ENCODE measurements at regions not wholly inside any gene's neighbourhood (a gene's known extent, or its start where the extent isn't known, plus 50 kb on each side); places are given as distances from the start of the nearest gene placed in this dataset.

DNA sequence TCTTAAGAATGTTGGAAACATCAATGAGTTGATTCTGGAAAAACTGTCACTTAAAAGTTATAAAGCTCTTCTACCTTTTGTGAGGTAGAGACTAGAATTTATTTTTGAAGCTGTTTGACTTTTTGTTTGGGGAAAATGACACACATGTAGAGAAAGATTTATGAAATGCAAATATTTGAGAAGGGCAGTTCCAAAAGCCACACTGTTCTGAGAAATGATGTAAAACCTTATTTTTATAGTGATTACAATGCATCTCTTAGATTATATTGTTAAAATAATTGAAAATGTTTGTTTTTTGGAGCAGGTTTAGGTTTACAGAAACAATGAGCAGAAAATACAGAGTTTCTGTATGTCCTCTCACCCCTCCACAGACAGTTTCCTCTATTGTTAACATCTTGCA, 116.1 kb upstream of the CMC1 start:
- H3K9me1 ChIP-seq (ENCODE audit: control insufficient read depth, insufficient read depth, low read length) = no peaks in the 10 kb centered on the region
- in situ Hi-C loops (cut with MboI) = no loop called here
- no peak for DNase-seq (ENCODE audit: extremely low read depth in 1 of 4, low spot score in 3 of 4)
- no peaks in the 10 kb centered on the region for H4K20me1 ChIP-seq (replicated peaks; ENCODE audit: control insufficient read depth, insufficient read depth, low read length)
- no peaks in the 10 kb centered on the region for H3K36me3 ChIP-seq (ENCODE audit: control insufficient read depth, insufficient read depth, low read length)
- no peaks in the 10 kb centered on the region for H3K4me1 ChIP-seq (replicated peaks in 1 of 2; ENCODE audit: control insufficient read depth in 2 of 2, insufficient read depth in 2 of 2, low read length in 2 of 2)
- CTCF ChIA-PET (ENCODE audit: low intra/inter-chr PET ratio) = no interaction called here
- H3K9me3 ChIP-seq (replicated peaks; ENCODE audit: control insufficient read depth, insufficient read depth, low read depth, low read length) = no peaks in the 10 kb centered on the region; the same call in 1 of the 2 replicates
- no peaks in the 10 kb centered on the region for H3K27me3 ChIP-seq (ENCODE audit: control insufficient read depth in 2 of 2, insufficient read depth in 2 of 2, low read length in 2 of 2)
- no peaks in the 10 kb centered on the region for H3K79me2 ChIP-seq (ENCODE audit: control insufficient read depth, insufficient read depth, low read length)
- no peak overlapping the region for H2AFZ ChIP-seq (ENCODE audit: low read depth, low read length)
- ATAC-seq = no peak
- no TSS peak for BruUV-seq (replicated peaks)
- no peak overlapping the region for H3K4me3 ChIP-seq
- POLR2A ChIA-PET = interaction anchor here (1.5 kb wide), 1 partner anchor 11 kb away, joined by 3 read pairs; no protein-coding TSS in a partner anchor
- TF ChIP-seq ZNF24 (IDR thresholded peaks at IDR 0.05) = no peak
- no peak for TF ChIP-seq TAF9B (IDR thresholded peaks at IDR 0.05; ENCODE audit: partially characterized antibody)
- TF ChIP-seq TEAD1 (CRISPR knock-in tag; IDR thresholded peaks at IDR 0.05) = no peak
- FAIRE-seq = no peak
- intact Hi-C loops (cut with micrococcal nuclease) = no loop called here
- no peak overlapping the region for H3K4me2 ChIP-seq (ENCODE audit: insufficient read depth, low read length)
- H3K9ac ChIP-seq (ENCODE audit: insufficient read depth in 1 of 2, low read depth in 2 of 2, low read length in 2 of 2) = no peak overlapping the region
- H3K27ac ChIP-seq (ENCODE audit: extremely low read depth, low read depth, low read length) = no peak overlapping the region

DNA sequence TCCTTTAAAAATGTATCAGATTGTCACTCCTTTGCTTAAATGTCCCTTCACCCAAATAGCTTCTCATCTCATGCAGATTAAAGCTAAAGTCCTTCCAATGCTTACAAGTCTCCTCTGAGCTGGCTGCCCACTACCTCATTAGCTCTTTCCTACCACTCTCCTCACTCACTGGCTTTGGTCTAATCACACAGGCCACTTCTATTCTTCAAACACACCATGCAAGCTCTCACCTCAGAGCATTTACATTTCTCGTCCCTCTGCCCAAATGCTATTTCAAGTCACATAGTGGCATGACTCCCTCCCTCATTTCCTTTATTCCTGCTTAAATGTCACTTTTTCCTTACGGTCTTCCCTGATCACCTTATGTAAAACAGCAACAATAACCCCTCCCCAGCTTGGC, 110.6 kb upstream of the CMC1 start:
- BruUV-seq (replicated peaks) = no TSS peak
- POLR2A ChIA-PET = no interaction called here
- Histone ChIP-seq H3K27me3 (ENCODE audit: control insufficient read depth in 2 of 2, insufficient read depth in 2 of 2, low read length in 2 of 2) (no peaks in the 10 kb centered on the region), H3K27ac (ENCODE audit: extremely low read depth, low read depth, low read length) (no peak overlapping the region), H3K36me3 (ENCODE audit: control insufficient read depth, insufficient read depth, low read length) (no peaks in the 10 kb centered on the region), H4K20me1 (replicated peaks; ENCODE audit: control insufficient read depth, insufficient read depth, low read length) (no peaks in the 10 kb centered on the region), H3K9me3 (replicated peaks; ENCODE audit: control insufficient read depth, insufficient read depth, low read depth, low read length) (no peaks in the 10 kb centered on the region), H3K4me2 (ENCODE audit: insufficient read depth, low read length) (no peak overlapping the region), H3K9ac (ENCODE audit: insufficient read depth in 1 of 2, low read depth in 2 of 2, low read length in 2 of 2) (no peak overlapping the region), H3K79me2 (ENCODE audit: control insufficient read depth, insufficient read depth, low read length) (no peaks in the 10 kb centered on the region), H3K4me1 (replicated peaks in 1 of 2; ENCODE audit: control insufficient read depth in 2 of 2, insufficient read depth in 2 of 2, low read length in 2 of 2) (no peaks in the 10 kb centered on the region), H2AFZ (ENCODE audit: low read depth, low read length) (no peak overlapping the region), H3K4me3 (no peak overlapping the region), H3K9me1 (ENCODE audit: control insufficient read depth, insufficient read depth, low read length) (no peaks in the 10 kb centered on the region)
- CTCF ChIA-PET (ENCODE audit: low intra/inter-chr PET ratio) = no interaction called here
- no peak for DNase-seq (ENCODE audit: extremely low read depth in 1 of 4, low spot score in 3 of 4)
- no peak for ATAC-seq
- no peak for FAIRE-seq
- 3% methylated on average over 2 of the region's 2 CpGs for WGBS (ENCODE audit: insufficient coverage, low coverage, missing lambda C conversion rate)
- in situ Hi-C loops (cut with MboI) (no loop called here), intact Hi-C loops (cut with micrococcal nuclease) (no loop called here)
- TF ChIP-seq C11orf30 (IDR thresholded peaks at IDR 0.05; ENCODE audit: low read depth) = no peak
- no peak for TF ChIP-seq HLTF (IDR thresholded peaks at IDR 0.05)
- no peak for TF ChIP-seq ZNF778 (CRISPR knock-in tag; IDR thresholded peaks at IDR 0.05)
- TF ChIP-seq ADNP (tag; IDR thresholded peaks at IDR 0.05) = no peak
- TF ChIP-seq XRCC3 (IDR thresholded peaks at IDR 0.05) = no peak
- no peak for TF ChIP-seq TBL1XR1 (IDR thresholded peaks at IDR 0.05; ENCODE audit: low read length in 2 of 2)
- TF ChIP-seq, protein P1, sequence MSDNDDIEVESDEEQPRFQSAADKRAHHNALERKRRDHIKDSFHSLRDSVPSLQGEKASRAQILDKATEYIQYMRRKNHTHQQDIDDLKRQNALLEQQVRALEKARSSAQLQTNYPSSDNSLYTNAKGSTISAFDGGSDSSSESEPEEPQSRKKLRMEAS (CRISPR knock-in tag; IDR thresholded peaks at IDR 0.05) = no peak
- no peak for TF ChIP-seq MAFK (IDR thresholded peaks at IDR 0.05; ENCODE audit: low read length)
- no peak for TF ChIP-seq ESRRA (IDR thresholded peaks at IDR 0.05; ENCODE audit: borderline replicate concordance, low read depth)
- TF ChIP-seq ELF1 (tag; IDR thresholded peaks at IDR 0.05) = no peak
- TF ChIP-seq ZNF274 (IDR thresholded peaks at IDR 0.05; ENCODE audit: borderline replicate concordance, low read depth, low read length) = no peak
- TF ChIP-seq TBP (optimal IDR thresholded peaks at IDR 0.05; ENCODE audit: low read depth, low read length) = no peak
- TF ChIP-seq GTF2F1 (IDR thresholded peaks at IDR 0.05; ENCODE audit: low read depth, low read length) = no peak
- TF ChIP-seq ZNF507 (tag; conservative IDR thresholded peaks at IDR 0.05) = no peak
- TF ChIP-seq, protein P2, sequence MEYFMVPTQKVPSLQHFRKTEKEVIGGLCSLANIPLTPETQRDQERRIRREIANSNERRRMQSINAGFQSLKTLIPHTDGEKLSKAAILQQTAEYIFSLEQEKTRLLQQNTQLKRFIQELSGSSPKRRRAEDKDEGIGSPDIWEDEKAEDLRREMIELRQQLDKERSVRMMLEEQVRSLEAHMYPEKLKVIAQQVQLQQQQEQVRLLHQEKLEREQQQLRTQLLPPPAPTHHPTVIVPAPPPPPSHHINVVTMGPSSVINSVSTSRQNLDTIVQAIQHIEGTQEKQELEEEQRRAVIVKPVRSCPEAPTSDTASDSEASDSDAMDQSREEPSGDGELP (CRISPR knock-in tag; IDR thresholded peaks at IDR 0.05; ENCODE audit: borderline replicate concordance) = no peak
- no peak for TF ChIP-seq ZNF586 (CRISPR knock-in tag; conservative IDR thresholded peaks at IDR 0.05)
- no peak for TF ChIP-seq RHOXF2B (CRISPR knock-in tag; conservative IDR thresholded peaks at IDR 0.05)

Data from K562 (cell line).